Lung (tissue), 11 donors: ENCODE measurements at regions not wholly inside any gene's neighbourhood (a gene's known extent, or its start where the extent isn't known, plus 50 kb on each side); places are given as distances from the start of the nearest gene placed in this dataset.

Source experiments
- ATAC-seq: fragments of 200-7000 bp; cut with Tn5 transposase; one replicate; pipeline ENCODE4 v1.9.1; 2020; ENCODE audit warnings: moderate number of reproducible peaks; ENCODE audit not compliant: insufficient read depth, low FRiP score
- DNase-seq, 3 donors: peaks; one replicate each; pipeline ENCODE4 v3.0.0-alpha.2; 2013 to 2017
- H3K27ac ChIP-seq, 2 donors: one replicate each; pipeline ENCODE4 v1.5.1; 2013; ENCODE audit warnings: mild to moderate bottlenecking in 2 of 2, moderate library complexity in 2 of 2, control low read depth in 1 of 2, inconsistent platforms in 1 of 2, low read depth in 1 of 2, low read length in 1 of 2
- H3K27me3 ChIP-seq, 3 donors: one replicate each; pipeline ENCODE4 v1.5.1; 2013; ENCODE audit warnings: low read length in 2 of 3; ENCODE audit not compliant: control insufficient read depth in 3 of 3, insufficient read depth in 3 of 3
- H3K36me3 ChIP-seq, 4 donors: one replicate each; pipeline ENCODE4 v1.5.1; 2013; ENCODE audit warnings: low read length in 4 of 4, mild to moderate bottlenecking in 1 of 4, moderate library complexity in 1 of 4; ENCODE audit not compliant: control insufficient read depth in 4 of 4, insufficient read depth in 4 of 4
- H3K4me1 ChIP-seq, 5 donors: one replicate each; pipeline ENCODE4 v1.5.1; 2013; ENCODE audit warnings: low read length in 5 of 5, mild to moderate bottlenecking in 2 of 5, moderate library complexity in 1 of 5; ENCODE audit not compliant: control insufficient read depth in 5 of 5, insufficient read depth in 5 of 5
- H3K4me3 ChIP-seq: one replicate; pipeline ENCODE4 v1.5.1; 2013; ENCODE audit warnings: mild to moderate bottlenecking, control low read depth, moderate library complexity
- H3K9ac ChIP-seq, 2 donors: one replicate each; pipeline ENCODE4 v1.5.1; 2013; ENCODE audit warnings: low read length in 2 of 2, control low read depth in 1 of 2; ENCODE audit not compliant: insufficient read depth in 1 of 2
- H3K9me3 ChIP-seq, 4 donors: one replicate each; pipeline ENCODE4 v1.5.1; 2013; ENCODE audit warnings: low read length in 3 of 4, mild to moderate bottlenecking in 1 of 4, moderate library complexity in 1 of 4; ENCODE audit not compliant: control insufficient read depth in 4 of 4, insufficient read depth in 3 of 4
- WGBS, 2 donors: extraction: QIAGEN DNeasy Blood & Tissue Kit; methylation state at CpG; one replicate each; pipeline ENCODE4 v1.1.7; 2013; 5-methylcytosine and 5-hydroxymethylcytosine counted together
- TF ChIP-seq, protein P1 (sequence below): IDR thresholded peaks from 2 replicates; pipeline ENCODE4 v1.5.1; 2012; ENCODE audit warnings: mild to moderate bottlenecking; ENCODE audit errors: control extremely low read depth, extremely low read depth
- donor health status: control.
- donor health status: control.
- donor health status: Bipolar disorder and iron deficiency.
- donor health status: healthy.
- donor health status: DM: yes; HTN: yes; CAD: no.

DNA sequence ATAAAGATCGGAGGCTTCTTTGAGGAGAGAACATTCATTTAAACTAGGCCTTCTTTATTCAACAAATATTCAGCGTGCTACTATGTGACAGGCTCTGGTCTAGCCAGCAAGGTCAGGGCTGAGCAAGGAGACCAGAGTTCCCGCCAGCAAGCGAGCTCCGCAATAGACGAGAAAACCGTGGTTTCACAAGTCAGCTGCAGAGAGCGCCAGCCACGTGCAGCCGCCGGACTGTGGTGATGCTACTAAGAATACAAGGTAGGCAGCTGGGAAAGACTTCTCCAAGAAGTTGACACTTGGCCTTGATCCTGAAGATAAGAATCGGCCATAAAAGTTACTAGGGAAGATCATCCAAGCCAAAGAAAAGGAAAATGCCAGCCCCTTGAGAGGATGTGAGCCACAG lies 533.7 kb upstream of the SALL3 start:
- Histone ChIP-seq H3K27me3 (no peaks in the 10 kb centered on the region), H3K4me3 (no peak overlapping the region), H3K9me3 (peaks cover 0 to 6% (median 0%) of the 10 kb centered on the region in 4 donors), H3K4me1 (peaks cover 0 to 10% (median 0%) of the 10 kb centered on the region in 5 donors), H3K36me3 (no peaks in the 10 kb centered on the region), H3K9ac (no peak overlapping the region), H3K27ac (no peak overlapping the region)
- ATAC-seq: no peak
- WGBS, 2 donors: 90 to 91% methylated on average over 12 of the region's 12 CpGs
- TF ChIP-seq, protein P1, sequence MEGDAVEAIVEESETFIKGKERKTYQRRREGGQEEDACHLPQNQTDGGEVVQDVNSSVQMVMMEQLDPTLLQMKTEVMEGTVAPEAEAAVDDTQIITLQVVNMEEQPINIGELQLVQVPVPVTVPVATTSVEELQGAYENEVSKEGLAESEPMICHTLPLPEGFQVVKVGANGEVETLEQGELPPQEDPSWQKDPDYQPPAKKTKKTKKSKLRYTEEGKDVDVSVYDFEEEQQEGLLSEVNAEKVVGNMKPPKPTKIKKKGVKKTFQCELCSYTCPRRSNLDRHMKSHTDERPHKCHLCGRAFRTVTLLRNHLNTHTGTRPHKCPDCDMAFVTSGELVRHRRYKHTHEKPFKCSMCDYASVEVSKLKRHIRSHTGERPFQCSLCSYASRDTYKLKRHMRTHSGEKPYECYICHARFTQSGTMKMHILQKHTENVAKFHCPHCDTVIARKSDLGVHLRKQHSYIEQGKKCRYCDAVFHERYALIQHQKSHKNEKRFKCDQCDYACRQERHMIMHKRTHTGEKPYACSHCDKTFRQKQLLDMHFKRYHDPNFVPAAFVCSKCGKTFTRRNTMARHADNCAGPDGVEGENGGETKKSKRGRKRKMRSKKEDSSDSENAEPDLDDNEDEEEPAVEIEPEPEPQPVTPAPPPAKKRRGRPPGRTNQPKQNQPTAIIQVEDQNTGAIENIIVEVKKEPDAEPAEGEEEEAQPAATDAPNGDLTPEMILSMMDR: no peak
- DNase-seq: no peak

GRCh38 chr18:78447211-78447610 lies 532.4 kb upstream of the SALL3 start:
- H3K36me3 ChIP-seq: no peaks in the 10 kb centered on the region
- WGBS, 2 donors: 52% methylated on average over 4 of the region's 4 CpGs
- peaks cover 0 to 10% (median 0%) of the 10 kb centered on the region in 5 donors for H3K4me1 ChIP-seq
- TF ChIP-seq, protein P1: no peak
- DNase-seq (peak in 2 of 3 donors; percentile 22 to 39), ATAC-seq (no peak)
- no peak overlapping the region for H3K9ac ChIP-seq
- H3K9me3 ChIP-seq: peaks cover 0 to 6% (median 0%) of the 10 kb centered on the region in 4 donors
- no peak overlapping the region for H3K27ac ChIP-seq
- H3K27me3 ChIP-seq: no peaks in the 10 kb centered on the region
- H3K4me3 ChIP-seq: no peak overlapping the region

- DNase-seq: no peak
- Histone ChIP-seq H3K27ac (no peak overlapping the region), H3K4me3 (no peak overlapping the region), H3K9ac (no peak overlapping the region), H3K36me3 (no peaks in the 10 kb centered on the region), H3K9me3 (peaks cover 0 to 6% (median 0%) of the 10 kb centered on the region in 4 donors), H3K27me3 (no peaks in the 10 kb centered on the region), H3K4me1 (peaks cover 0 to 10% (median 0%) of the 10 kb centered on the region in 5 donors)
- ATAC-seq: no peak
- TF ChIP-seq, protein P1: no peak
- 83 to 87% methylated on average over 5 of the region's 5 CpGs for WGBS, 2 donors
Observed at GRCh38 chr18:78448106-78448505, 531.5 kb upstream of the SALL3 start.

DNA sequence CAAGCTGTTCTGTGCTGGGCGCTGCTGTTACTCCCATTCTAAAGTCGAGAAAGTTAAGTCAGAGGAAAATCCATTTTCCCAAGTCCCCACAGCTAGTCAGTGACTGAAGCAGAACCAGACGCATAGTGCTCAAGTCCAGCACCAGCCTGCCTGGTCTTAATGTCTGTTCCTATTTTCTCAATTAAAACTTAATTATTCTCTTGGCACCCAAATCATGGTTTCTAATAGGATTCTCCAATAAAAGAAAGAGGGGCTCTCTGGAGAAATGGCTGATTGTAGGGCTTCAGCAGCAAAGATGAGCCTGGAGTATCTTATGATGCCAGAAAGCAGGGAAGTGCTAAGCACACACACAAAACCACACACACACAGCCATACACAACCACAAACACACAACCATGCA lies 531.0 kb upstream of the SALL3 start:
- Histone ChIP-seq H3K9me3 (peaks cover 0 to 6% (median 0%) of the 10 kb centered on the region in 4 donors), H3K9ac (no peak overlapping the region), H3K36me3 (no peaks in the 10 kb centered on the region), H3K4me1 (peaks cover 0 to 11% (median 0%) of the 10 kb centered on the region in 5 donors), H3K27me3 (no peaks in the 10 kb centered on the region), H3K4me3 (peak overlapping the region; percentile 17), H3K27ac (no peak overlapping the region)
- TF ChIP-seq, protein P1: no peak
- DNase-seq (no peak), ATAC-seq (no peak)
- 97 to 100% methylated on average over 3 of the region's 3 CpGs for WGBS, 2 donors
